ENCODE measurements at regions not wholly inside any gene's neighbourhood (a gene's known extent, or its start where the extent isn't known, plus 50 kb on each side); places are given as distances from the start of the nearest gene placed in this dataset.

DNA sequence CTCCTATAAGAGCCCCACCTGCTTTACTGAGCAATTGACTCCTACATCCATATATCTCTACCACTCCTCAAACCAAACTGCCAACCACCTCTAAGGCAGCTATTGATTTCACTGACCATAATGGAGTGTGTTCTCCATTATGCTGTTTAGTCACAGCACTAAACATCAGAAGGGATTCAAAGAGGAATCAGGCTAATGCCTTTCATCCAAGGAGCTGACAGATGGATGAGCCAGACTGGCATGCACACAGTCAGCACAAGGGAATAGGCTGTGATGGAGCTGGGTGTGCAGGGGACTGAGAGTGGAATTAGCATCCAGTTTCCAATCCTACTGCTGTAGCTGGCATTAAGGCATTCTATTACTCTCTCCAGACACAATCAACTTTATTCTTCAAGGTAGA is 88.7 kb upstream of the CCL2 start:
- ATAC-seq, result no peak
- TF ChIP-seq ESRRG (CRISPR knock-in tag; IDR thresholded peaks at IDR 0.05) (no peak), TCF4 (CRISPR knock-in tag; IDR thresholded peaks at IDR 0.05; ENCODE audit: borderline replicate concordance) (no peak)
- TF ChIP-seq, protein P1, sequence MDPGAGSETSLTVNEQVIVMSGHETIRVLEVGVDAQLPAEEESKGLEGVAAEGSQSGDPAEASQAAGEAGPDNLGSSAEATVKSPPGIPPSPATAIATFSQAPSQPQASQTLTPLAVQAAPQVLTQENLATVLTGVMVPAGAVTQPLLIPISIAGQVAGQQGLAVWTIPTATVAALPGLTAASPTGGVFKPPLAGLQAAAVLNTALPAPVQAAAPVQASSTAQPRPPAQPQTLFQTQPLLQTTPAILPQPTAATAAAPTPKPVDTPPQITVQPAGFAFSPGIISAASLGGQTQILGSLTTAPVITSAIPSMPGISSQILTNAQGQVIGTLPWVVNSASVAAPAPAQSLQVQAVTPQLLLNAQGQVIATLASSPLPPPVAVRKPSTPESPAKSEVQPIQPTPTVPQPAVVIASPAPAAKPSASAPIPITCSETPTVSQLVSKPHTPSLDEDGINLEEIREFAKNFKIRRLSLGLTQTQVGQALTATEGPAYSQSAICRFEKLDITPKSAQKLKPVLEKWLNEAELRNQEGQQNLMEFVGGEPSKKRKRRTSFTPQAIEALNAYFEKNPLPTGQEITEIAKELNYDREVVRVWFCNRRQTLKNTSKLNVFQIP (CRISPR knock-in tag; IDR thresholded peaks at IDR 0.05; ENCODE audit: borderline replicate concordance, low read depth), result no peak

DNA sequence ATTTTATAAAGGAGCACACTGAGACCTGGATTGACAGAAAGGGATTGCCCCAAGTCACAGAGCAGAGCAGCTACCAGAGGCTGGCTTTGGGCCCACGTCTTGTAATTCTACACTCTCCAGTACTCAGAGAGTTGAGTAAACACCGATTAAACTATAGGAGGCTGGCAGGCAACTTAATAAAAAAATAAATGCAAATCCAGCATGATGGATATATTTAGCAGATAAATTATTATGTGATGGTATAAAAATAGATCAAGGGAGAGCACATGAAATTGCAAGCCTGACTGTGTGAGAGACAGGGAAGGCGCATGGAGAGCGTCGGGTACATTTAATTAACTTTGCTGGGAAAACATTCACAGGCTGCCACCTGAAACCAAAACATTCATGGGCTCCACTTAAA is 87.7 kb upstream of the CCL2 start:
- no peak for ATAC-seq
- TF ChIP-seq SNAI2 (CRISPR knock-in tag; IDR thresholded peaks at IDR 0.05) (no peak), ESRRG (CRISPR knock-in tag; IDR thresholded peaks at IDR 0.05) (no peak), CSDC2 (CRISPR knock-in tag; IDR thresholded peaks at IDR 0.05) (no peak), ZC3H10 (CRISPR knock-in tag; IDR thresholded peaks at IDR 0.05) (no peak), ARNTL (CRISPR knock-in tag; IDR thresholded peaks at IDR 0.05; ENCODE audit: borderline replicate concordance, low read depth) (no peak), ZNF565 (CRISPR knock-in tag; conservative IDR thresholded peaks at IDR 0.05; ENCODE audit: low read depth) (no peak), ISL1 (CRISPR knock-in tag; IDR thresholded peaks at IDR 0.05) (no peak), GLIS3 (CRISPR knock-in tag; IDR thresholded peaks at IDR 0.05) (no peak), PPARA (CRISPR knock-in tag; IDR thresholded peaks at IDR 0.05; ENCODE audit: borderline replicate concordance) (no peak)
- TF ChIP-seq, protein P2, sequence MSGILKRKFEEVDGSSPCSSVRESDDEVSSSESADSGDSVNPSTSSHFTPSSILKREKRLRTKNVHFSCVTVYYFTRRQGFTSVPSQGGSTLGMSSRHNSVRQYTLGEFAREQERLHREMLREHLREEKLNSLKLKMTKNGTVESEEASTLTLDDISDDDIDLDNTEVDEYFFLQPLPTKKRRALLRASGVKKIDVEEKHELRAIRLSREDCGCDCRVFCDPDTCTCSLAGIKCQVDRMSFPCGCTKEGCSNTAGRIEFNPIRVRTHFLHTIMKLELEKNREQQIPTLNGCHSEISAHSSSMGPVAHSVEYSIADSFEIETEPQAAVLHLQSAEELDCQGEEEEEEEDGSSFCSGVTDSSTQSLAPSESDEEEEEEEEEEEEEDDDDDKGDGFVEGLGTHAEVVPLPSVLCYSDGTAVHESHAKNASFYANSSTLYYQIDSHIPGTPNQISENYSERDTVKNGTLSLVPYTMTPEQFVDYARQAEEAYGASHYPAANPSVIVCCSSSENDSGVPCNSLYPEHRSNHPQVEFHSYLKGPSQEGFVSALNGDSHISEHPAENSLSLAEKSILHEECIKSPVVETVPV (CRISPR knock-in tag; IDR thresholded peaks at IDR 0.05), result no peak
- TF ChIP-seq, protein P3, sequence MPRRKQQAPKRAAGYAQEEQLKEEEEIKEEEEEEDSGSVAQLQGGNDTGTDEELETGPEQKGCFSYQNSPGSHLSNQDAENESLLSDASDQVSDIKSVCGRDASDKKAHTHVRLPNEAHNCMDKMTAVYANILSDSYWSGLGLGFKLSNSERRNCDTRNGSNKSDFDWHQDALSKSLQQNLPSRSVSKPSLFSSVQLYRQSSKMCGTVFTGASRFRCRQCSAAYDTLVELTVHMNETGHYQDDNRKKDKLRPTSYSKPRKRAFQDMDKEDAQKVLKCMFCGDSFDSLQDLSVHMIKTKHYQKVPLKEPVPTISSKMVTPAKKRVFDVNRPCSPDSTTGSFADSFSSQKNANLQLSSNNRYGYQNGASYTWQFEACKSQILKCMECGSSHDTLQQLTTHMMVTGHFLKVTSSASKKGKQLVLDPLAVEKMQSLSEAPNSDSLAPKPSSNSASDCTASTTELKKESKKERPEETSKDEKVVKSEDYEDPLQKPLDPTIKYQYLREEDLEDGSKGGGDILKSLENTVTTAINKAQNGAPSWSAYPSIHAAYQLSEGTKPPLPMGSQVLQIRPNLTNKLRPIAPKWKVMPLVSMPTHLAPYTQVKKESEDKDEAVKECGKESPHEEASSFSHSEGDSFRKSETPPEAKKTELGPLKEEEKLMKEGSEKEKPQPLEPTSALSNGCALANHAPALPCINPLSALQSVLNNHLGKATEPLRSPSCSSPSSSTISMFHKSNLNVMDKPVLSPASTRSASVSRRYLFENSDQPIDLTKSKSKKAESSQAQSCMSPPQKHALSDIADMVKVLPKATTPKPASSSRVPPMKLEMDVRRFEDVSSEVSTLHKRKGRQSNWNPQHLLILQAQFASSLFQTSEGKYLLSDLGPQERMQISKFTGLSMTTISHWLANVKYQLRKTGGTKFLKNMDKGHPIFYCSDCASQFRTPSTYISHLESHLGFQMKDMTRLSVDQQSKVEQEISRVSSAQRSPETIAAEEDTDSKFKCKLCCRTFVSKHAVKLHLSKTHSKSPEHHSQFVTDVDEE (CRISPR knock-in tag; IDR thresholded peaks at IDR 0.05), result no peak
- TF ChIP-seq, protein P4, sequence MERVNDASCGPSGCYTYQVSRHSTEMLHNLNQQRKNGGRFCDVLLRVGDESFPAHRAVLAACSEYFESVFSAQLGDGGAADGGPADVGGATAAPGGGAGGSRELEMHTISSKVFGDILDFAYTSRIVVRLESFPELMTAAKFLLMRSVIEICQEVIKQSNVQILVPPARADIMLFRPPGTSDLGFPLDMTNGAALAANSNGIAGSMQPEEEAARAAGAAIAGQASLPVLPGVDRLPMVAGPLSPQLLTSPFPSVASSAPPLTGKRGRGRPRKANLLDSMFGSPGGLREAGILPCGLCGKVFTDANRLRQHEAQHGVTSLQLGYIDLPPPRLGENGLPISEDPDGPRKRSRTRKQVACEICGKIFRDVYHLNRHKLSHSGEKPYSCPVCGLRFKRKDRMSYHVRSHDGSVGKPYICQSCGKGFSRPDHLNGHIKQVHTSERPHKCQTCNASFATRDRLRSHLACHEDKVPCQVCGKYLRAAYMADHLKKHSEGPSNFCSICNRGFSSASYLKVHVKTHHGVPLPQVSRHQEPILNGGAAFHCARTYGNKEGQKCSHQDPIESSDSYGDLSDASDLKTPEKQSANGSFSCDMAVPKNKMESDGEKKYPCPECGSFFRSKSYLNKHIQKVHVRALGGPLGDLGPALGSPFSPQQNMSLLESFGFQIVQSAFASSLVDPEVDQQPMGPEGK (CRISPR knock-in tag; IDR thresholded peaks at IDR 0.05; ENCODE audit: borderline replicate concordance), result no peak
- TF ChIP-seq, protein P1 (CRISPR knock-in tag; IDR thresholded peaks at IDR 0.05; ENCODE audit: borderline replicate concordance, low read depth), result no peak

DNA sequence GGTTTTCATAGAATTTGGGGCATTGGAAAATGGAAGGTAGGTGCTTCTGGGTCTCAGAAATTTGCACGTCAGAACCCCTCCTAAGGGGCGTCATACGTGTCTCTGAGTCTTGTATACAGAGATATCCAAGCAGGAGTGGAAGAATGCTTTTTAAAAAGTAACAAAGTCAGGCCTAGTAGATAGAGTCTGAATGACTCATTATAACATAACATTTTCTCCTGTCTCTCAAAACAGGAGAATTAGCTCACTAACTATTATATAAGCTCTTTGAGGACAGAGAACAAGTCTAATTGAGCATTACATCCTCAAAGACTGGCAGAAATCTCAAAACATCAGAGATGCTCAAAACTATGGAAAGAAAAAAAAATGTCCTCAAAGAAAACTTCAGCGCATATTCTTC is 86.1 kb upstream of the CCL2 start:
- no peak for TF ChIP-seq ZFP30 (CRISPR knock-in tag; IDR thresholded peaks at IDR 0.05)
- no peak for TF ChIP-seq ZFP3 (CRISPR knock-in tag; IDR thresholded peaks at IDR 0.05)
- TF ChIP-seq ZNF565 (CRISPR knock-in tag; conservative IDR thresholded peaks at IDR 0.05; ENCODE audit: low read depth), result no peak
- TF ChIP-seq SNAI2 (CRISPR knock-in tag; IDR thresholded peaks at IDR 0.05), result no peak
- no peak for TF ChIP-seq BACH2 (CRISPR knock-in tag; IDR thresholded peaks at IDR 0.05; ENCODE audit: borderline replicate concordance)
- no peak for TF ChIP-seq CSDC2 (CRISPR knock-in tag; IDR thresholded peaks at IDR 0.05)
- TF ChIP-seq, protein P1 (CRISPR knock-in tag; IDR thresholded peaks at IDR 0.05; ENCODE audit: borderline replicate concordance, low read depth), result no peak
- TF ChIP-seq TOX (CRISPR knock-in tag; IDR thresholded peaks at IDR 0.05; ENCODE audit: borderline replicate concordance), result no peak
- no peak for TF ChIP-seq TCF4 (CRISPR knock-in tag; IDR thresholded peaks at IDR 0.05; ENCODE audit: borderline replicate concordance)
- TF ChIP-seq, protein P4 (CRISPR knock-in tag; IDR thresholded peaks at IDR 0.05; ENCODE audit: borderline replicate concordance), result no peak
- no peak for TF ChIP-seq ISL1 (CRISPR knock-in tag; IDR thresholded peaks at IDR 0.05)
- no peak for TF ChIP-seq ZC3H10 (CRISPR knock-in tag; IDR thresholded peaks at IDR 0.05)
- ATAC-seq, result no peak
